ENCODE measurements at regions not wholly inside any gene's neighbourhood (a gene's known extent, or its start where the extent isn't known, plus 50 kb on each side); places are given as distances from the start of the nearest gene placed in this dataset.

GRCh38 chr2:15058721-15059157 lies 426.2 kb downstream of the LRATD1 start:
- no peaks in the 10 kb centered on the region for H3K4me1 Mint-ChIP-seq (ENCODE audit: low read depth)
- ATAC-seq (replicated peaks in 1 of 2) (no peak), DNase-seq (no peak)
- peaks cover 39% of the 10 kb centered on the region for H3K27me3 Mint-ChIP-seq (ENCODE audit: low read depth)
- no peaks in the 10 kb centered on the region for H3K36me3 Mint-ChIP-seq (ENCODE audit: insufficient read depth in 2 of 2)
- H3K9me3 Mint-ChIP-seq = no peaks in the 10 kb centered on the region
- no peak overlapping the region for H3K27ac Mint-ChIP-seq
- no peak overlapping the region for H3K4me3 Mint-ChIP-seq

GRCh38 chr2:15059870-15060512 lies 427.5 kb downstream of the LRATD1 start:
- no peak overlapping the region for H3K4me3 Mint-ChIP-seq
- no peak overlapping the region for H3K27ac Mint-ChIP-seq
- H3K9me3 Mint-ChIP-seq = peaks cover 0 to 2% of the 10 kb centered on the region in 2 donors
- no peak for DNase-seq
- ATAC-seq (replicated peaks in 1 of 2) = no peak
- peaks cover 32% of the 10 kb centered on the region for H3K27me3 Mint-ChIP-seq (ENCODE audit: low read depth)
- H3K36me3 Mint-ChIP-seq (ENCODE audit: insufficient read depth in 2 of 2) = no peaks in the 10 kb centered on the region
- H3K4me1 Mint-ChIP-seq (ENCODE audit: low read depth) = no peaks in the 10 kb centered on the region

GRCh38 chr2:15061268-15061667 lies 428.8 kb downstream of the LRATD1 start:
- Mint-ChIP-seq H3K27ac (no peak overlapping the region), H3K36me3 (ENCODE audit: insufficient read depth in 2 of 2) (peaks cover 0 to 2% of the 10 kb centered on the region in 2 donors), H3K4me3 (no peak overlapping the region), H3K4me1 (ENCODE audit: low read depth) (no peaks in the 10 kb centered on the region), H3K9me3 (peaks cover 0 to 5% of the 10 kb centered on the region in 2 donors), H3K27me3 (ENCODE audit: low read depth) (peaks cover 29% of the 10 kb centered on the region)
- ATAC-seq (replicated peaks in 1 of 2) (no peak), DNase-seq (no peak)

- Mint-ChIP-seq H3K27ac (no peak overlapping the region), H3K4me1 (ENCODE audit: low read depth) (no peaks in the 10 kb centered on the region)
- no peak for ATAC-seq (replicated peaks in 1 of 2)
Observed at GRCh38 chr2:15066138-15066537, 433.6 kb downstream of the LRATD1 start.

GRCh38 chr2:15069149-15069548 lies 436.6 kb downstream of the LRATD1 start:
- Mint-ChIP-seq H3K27me3 (ENCODE audit: low read depth) (peaks cover 19% of the 10 kb centered on the region), H3K4me3 (no peak overlapping the region), H3K4me1 (ENCODE audit: low read depth) (no peaks in the 10 kb centered on the region), H3K9me3 (peaks cover 0 to 3% of the 10 kb centered on the region in 2 donors), H3K27ac (no peak overlapping the region), H3K36me3 (ENCODE audit: insufficient read depth in 2 of 2) (peaks cover 0 to 2% of the 10 kb centered on the region in 2 donors)
- ATAC-seq (replicated peaks in 1 of 2) = no peak
- no peak for DNase-seq

More at GRCh38 chr2:15066138-15066537, 433.6 kb downstream of the LRATD1 start:
- no peak overlapping the region for H3K4me3 Mint-ChIP-seq
- H3K9me3 Mint-ChIP-seq = peaks cover 0 to 5% of the 10 kb centered on the region in 2 donors
- peaks cover 36% of the 10 kb centered on the region for H3K27me3 Mint-ChIP-seq (ENCODE audit: low read depth)
- H3K36me3 Mint-ChIP-seq (ENCODE audit: insufficient read depth in 2 of 2) = peaks cover 0 to 2% of the 10 kb centered on the region in 2 donors
- no peak for DNase-seq

GRCh38 chr2:15072836-15073235 lies 440.3 kb downstream of the LRATD1 start:
- Mint-ChIP-seq H3K4me3 (no peak overlapping the region), H3K4me1 (ENCODE audit: low read depth) (no peaks in the 10 kb centered on the region), H3K27me3 (ENCODE audit: low read depth) (peaks cover 8% of the 10 kb centered on the region), H3K27ac (no peak overlapping the region), H3K9me3 (peaks cover 0 to 1% of the 10 kb centered on the region in 2 donors), H3K36me3 (ENCODE audit: insufficient read depth in 2 of 2) (no peaks in the 10 kb centered on the region)
- ATAC-seq (replicated peaks in 1 of 2) (no peak), DNase-seq (no peak)

- ATAC-seq (replicated peaks in 1 of 2) (no peak), DNase-seq (no peak)
- H3K4me3 Mint-ChIP-seq = no peak overlapping the region
- peaks cover 8% of the 10 kb centered on the region for H3K27me3 Mint-ChIP-seq (ENCODE audit: low read depth)
- no peaks in the 10 kb centered on the region for H3K36me3 Mint-ChIP-seq (ENCODE audit: insufficient read depth in 2 of 2)
- H3K27ac Mint-ChIP-seq = no peak overlapping the region
- peaks cover 0 to 1% of the 10 kb centered on the region in 2 donors for H3K9me3 Mint-ChIP-seq
- H3K4me1 Mint-ChIP-seq (ENCODE audit: low read depth) = no peaks in the 10 kb centered on the region
Observed at GRCh38 chr2:15073664-15074063, 441.1 kb downstream of the LRATD1 start.

- Mint-ChIP-seq H3K27me3 (ENCODE audit: low read depth) (peaks cover 8% of the 10 kb centered on the region), H3K9me3 (peaks cover 0 to 1% of the 10 kb centered on the region in 2 donors), H3K27ac (no peak overlapping the region), H3K4me3 (no peak overlapping the region), H3K36me3 (ENCODE audit: insufficient read depth in 2 of 2) (no peaks in the 10 kb centered on the region), H3K4me1 (ENCODE audit: low read depth) (no peaks in the 10 kb centered on the region)
- no peak for ATAC-seq (replicated peaks in 1 of 2)
- no peak for DNase-seq
Observed at GRCh38 chr2:15074319-15074718, 441.8 kb downstream of the LRATD1 start.

GRCh38 chr2:15074751-15075700 lies 442.5 kb downstream of the LRATD1 start:
- Mint-ChIP-seq H3K36me3 (ENCODE audit: insufficient read depth in 2 of 2) (no peaks in the 10 kb centered on the region), H3K4me3 (no peak overlapping the region), H3K27ac (no peak overlapping the region), H3K4me1 (ENCODE audit: low read depth) (no peaks in the 10 kb centered on the region), H3K9me3 (peaks cover 0 to 1% of the 10 kb centered on the region in 2 donors), H3K27me3 (ENCODE audit: low read depth) (peaks cover 8% of the 10 kb centered on the region)
- DNase-seq (no peak), ATAC-seq (replicated peaks in 1 of 2) (no peak)

GRCh38 chr2:15076668-15077067 lies 444.2 kb downstream of the LRATD1 start:
- Mint-ChIP-seq H3K4me3 (no peak overlapping the region), H3K27ac (no peak overlapping the region), H3K9me3 (peaks cover 0 to 1% of the 10 kb centered on the region in 2 donors), H3K36me3 (ENCODE audit: insufficient read depth in 2 of 2) (no peaks in the 10 kb centered on the region), H3K4me1 (ENCODE audit: low read depth) (no peaks in the 10 kb centered on the region), H3K27me3 (ENCODE audit: low read depth) (peaks cover 8% of the 10 kb centered on the region)
- no peak for DNase-seq
- ATAC-seq (replicated peaks in 1 of 2) = no peak

- Mint-ChIP-seq H3K4me1 (ENCODE audit: low read depth) (no peaks in the 10 kb centered on the region), H3K36me3 (ENCODE audit: insufficient read depth in 2 of 2) (no peaks in the 10 kb centered on the region), H3K9me3 (peaks cover 0 to 1% of the 10 kb centered on the region in 2 donors), H3K27me3 (ENCODE audit: low read depth) (peaks cover 15% of the 10 kb centered on the region), H3K4me3 (no peak overlapping the region), H3K27ac (no peak overlapping the region)
- ATAC-seq (replicated peaks in 1 of 2) = no peak
- DNase-seq = no peak
Observed at GRCh38 chr2:15081356-15081755, 448.8 kb downstream of the LRATD1 start.

GRCh38 chr2:15082105-15083058 lies 449.9 kb downstream of the LRATD1 start:
- Mint-ChIP-seq H3K36me3 (ENCODE audit: insufficient read depth in 2 of 2) (no peaks in the 10 kb centered on the region), H3K4me3 (no peak overlapping the region), H3K9me3 (peaks cover 0 to under 1% of the 10 kb centered on the region in 2 donors), H3K27ac (no peak overlapping the region), H3K27me3 (ENCODE audit: low read depth) (peaks cover 15% of the 10 kb centered on the region), H3K4me1 (ENCODE audit: low read depth) (no peaks in the 10 kb centered on the region)
- no peak for DNase-seq
- no peak for ATAC-seq (replicated peaks in 1 of 2)

Data from activated T-cell treated with anti-CD3 and anti-CD28 coated beads, Interleukin-2, amount 50 U/mL, for 72 hours (primary cell).